SKM-1 treated with dmso at 0.1 percent for 144 hours (cell line): ENCODE measurements at regions not wholly inside any gene's neighbourhood (a gene's known extent, or its start where the extent isn't known, plus 50 kb on each side); places are given as distances from the start of the nearest gene placed in this dataset.

Experiments
- DNase-seq: peaks from one replicate; lab custom pipeline; 2025; ENCODE audit not compliant: unreplicated experiment; lab: John Stamatoyannopoulos, UW

DNA sequence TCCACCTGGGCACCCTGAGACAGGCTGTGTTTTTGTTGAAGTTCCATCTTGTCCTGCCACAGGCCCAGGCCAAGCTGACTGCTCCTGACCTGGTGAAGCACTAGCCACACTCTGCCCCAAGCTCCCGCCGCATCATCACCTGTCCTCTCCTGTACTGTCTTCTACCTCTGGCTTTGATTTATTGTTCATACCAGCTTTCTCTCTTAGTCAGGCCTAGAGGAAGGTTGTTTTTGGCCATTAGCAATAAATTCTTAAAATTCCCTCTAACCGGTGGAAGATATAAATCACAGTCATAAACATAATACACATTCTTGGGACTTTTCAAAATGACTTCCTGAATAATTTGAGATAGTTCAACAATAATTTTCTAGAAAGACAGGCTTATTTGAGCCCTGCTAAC is 169.4 kb downstream of the DAD1 start:
- DNase-seq, result no peak

- DNase-seq, result no peak
Observed at GRCh38 chr14:22418631-22419030, 170.4 kb downstream of the DAD1 start.

DNA sequence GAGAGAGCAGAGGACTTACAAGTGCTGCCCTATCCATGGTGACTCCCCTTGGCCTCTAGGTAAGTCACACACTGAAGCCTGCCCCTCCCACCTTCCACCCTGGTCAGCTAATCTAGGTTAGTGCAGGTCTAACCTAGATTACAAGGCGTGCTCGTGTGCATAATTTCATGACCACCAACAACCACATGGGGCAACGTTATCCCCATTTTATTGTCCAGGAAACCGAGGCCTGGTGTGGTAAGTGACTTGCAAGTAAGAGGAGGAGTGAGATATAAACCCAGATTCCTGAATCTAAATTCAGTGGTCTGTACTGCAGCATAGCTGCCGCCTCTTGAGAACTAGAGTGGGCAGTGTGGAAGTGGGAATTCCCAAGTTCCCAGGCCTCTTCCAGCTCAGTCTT is 171.1 kb downstream of the DAD1 start:
- no peak for DNase-seq

- DNase-seq, result no peak
Observed at GRCh38 chr14:22416193-22416592, 172.8 kb downstream of the DAD1 start.

GRCh38 chr14:22415605-22415959 is 173.4 kb downstream of the DAD1 start:
- no peak for DNase-seq

DNA sequence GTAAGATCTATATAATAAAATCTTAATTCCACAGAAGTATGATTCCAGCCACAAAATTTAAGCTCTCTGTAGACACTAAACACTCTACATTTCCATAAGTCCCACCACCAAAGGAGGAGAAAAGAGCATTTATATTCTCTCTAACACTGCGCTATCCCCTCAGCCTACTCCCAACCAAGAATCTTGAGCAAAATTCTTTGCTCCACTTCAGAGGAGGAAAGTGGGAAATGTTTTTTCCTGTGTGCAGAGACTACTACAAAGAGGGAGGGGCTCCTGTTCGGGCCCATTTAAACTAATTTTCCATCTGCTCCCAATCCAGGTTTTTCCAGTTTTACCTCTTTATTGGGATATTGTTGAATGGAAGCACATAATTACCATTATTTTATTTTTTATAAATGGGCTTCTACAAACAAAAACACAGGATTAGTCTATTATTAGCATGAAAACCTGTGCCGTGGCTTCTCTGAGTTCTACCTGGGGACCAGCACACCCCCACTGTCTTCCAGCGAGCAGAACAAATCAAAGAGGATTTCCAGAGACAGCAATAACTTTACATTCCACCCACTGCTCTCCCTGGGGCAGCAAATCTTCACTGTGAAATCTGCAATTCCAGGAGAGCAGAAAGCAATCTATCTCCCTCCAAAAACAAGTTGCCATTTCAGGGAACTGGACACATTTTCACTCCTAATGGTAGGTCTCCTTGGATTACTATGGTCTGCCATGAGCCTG is 174.0 kb downstream of the DAD1 start:
- no peak for DNase-seq

- DNase-seq, result no peak
Observed at GRCh38 chr14:22412926-22413411, 176.1 kb downstream of the DAD1 start.

GRCh38 chr14:22411398-22412055 is 177.5 kb downstream of the DAD1 start:
- DNase-seq, result no peak

DNA sequence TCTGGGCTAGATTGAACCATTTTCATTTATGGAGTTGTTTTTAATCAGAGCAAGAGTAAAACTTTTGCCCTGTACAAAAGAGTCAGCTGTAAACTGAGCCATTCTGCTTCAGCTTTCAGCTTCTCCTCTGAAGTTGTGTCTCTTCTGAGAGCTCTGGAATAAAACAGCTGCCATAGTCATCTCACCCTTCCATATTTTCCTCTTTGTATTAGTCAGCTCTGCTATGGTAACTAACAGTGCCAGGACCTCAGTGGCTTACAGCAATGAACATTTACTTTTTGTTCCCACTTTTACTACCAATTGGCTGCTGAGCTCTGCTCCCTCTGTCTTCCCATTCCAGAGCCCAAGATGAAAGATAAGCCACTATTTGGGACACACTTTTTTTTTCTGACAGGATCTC is 178.5 kb downstream of the DAD1 start:
- no peak for DNase-seq

GRCh38 chr14:22409006-22409405 is 180.0 kb downstream of the DAD1 start:
- no peak for DNase-seq

- no peak for DNase-seq
Observed at GRCh38 chr14:22408547-22408946, 180.5 kb downstream of the DAD1 start.

- DNase-seq, result no peak
Observed at GRCh38 chr14:22407033-22407432, 182.0 kb downstream of the DAD1 start.

GRCh38 chr14:22405201-22405600 is 183.8 kb downstream of the DAD1 start:
- DNase-seq, result no peak

- DNase-seq, result no peak
Observed at GRCh38 chr14:22403296-22403695, 185.7 kb downstream of the DAD1 start.

DNA sequence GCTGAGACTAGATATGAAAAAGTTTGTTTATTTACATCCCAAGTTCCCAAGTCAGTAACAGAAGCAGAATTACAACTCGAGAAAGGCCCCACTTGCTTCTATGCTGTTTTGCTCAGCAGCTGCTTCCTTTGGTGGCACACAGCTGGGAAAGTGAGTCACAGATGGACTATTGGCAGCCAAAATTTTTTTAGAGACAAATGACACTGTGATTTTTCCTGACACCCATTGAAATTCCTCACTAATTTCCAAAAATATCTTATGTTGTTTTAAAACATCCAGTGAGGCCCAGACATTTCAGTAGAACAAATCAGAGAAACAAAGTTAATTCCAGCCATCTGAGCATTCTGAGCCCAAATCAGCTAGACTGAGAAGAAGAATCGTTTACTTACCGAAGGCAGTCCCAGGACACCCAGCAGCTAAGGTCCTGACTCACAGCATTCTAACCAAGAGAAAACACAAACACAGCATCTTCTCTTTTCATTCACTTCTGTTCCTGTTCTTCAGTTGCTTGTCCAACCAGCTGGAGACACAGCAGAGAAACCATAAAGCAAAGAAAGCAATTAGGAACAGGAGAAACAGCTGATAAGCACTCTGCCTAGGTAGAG is 188.3 kb downstream of the DAD1 start:
- no peak for DNase-seq

DNA sequence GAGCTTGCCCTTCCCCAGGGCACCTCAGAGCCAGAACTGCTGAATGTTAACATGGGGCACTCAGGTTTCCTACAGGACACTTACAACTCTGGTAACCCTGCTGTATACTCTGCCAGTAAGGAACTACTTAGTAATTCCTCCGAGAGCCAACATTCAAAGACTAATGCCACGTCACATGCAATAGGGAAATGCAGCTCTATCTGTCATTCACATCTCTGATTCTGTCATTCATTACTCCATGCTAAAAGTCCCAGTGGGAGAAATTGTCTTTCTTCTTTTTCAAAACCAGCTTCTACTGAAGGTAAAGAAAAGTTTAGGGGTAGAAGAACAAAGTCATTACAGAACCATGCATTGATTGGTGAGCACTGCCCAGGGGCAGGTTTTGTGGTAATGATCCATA is 189.2 kb downstream of the DAD1 start:
- no peak for DNase-seq

DNA sequence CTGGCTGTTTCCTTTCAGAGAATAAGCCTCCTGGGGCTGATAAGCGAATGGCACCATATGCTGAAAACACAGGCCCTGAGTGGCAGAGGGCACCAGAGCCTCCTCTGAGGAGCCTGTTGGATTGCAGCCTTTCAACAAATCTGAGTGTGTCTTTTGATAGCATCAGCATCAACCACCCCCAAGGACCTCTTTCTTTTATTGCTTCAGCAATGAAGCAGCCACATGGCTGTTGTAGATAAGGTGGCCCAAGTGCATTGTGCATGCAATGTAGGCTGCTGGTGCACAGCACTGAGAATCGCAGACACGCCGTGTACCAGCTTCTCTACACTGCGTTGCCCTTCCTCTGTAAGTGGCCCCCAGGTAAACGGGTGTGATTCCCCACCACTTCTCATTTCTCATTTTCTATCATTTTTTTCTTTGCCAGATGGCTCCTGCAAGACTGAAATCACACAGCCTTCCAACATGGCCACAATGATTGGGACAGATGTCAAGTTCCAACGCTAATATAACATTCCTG is 191.7 kb downstream of the DAD1 start:
- no peak for DNase-seq

DNA sequence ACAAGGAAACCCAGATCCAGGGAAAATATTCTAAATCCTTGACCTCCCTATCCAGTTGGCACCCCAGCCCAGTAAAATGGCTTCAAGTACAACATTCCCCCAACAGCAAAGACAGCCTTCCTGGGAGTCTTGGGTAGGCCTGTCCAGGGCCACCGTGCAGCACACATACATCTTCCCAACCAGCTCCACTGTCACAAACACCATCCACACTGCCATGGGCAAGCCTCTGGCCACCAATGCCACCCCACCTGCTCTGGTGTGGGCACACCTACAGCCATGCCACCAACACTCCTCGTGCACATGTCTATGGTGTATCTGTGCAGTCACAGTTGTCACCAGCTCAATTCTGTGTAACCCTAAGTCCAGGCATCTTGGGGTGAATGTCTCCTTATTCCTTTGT is 193.2 kb downstream of the DAD1 start:
- DNase-seq, result no peak

DNA sequence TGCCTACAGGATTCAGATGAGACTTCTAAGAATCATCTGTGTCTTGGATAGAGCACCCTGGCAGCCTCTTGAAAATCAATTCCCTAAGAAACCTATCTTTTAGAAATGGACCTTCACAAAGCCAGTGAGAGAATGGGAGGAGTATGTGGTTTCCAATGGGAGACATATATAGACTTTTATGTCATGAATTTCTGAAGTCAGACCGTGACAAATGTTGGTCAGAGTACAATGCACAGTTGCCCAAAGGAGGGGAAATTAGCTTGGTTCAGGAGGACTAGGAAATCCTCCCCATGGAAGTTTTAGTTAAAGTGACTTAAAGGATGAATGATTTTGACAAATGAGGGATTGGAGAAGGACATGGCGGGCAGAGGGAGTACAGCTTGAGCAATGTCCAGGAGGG is 194.4 kb downstream of the DAD1 start:
- DNase-seq, result no peak

GRCh38 chr14:22393796-22394195 is 195.2 kb downstream of the DAD1 start:
- DNase-seq, result no peak

DNA sequence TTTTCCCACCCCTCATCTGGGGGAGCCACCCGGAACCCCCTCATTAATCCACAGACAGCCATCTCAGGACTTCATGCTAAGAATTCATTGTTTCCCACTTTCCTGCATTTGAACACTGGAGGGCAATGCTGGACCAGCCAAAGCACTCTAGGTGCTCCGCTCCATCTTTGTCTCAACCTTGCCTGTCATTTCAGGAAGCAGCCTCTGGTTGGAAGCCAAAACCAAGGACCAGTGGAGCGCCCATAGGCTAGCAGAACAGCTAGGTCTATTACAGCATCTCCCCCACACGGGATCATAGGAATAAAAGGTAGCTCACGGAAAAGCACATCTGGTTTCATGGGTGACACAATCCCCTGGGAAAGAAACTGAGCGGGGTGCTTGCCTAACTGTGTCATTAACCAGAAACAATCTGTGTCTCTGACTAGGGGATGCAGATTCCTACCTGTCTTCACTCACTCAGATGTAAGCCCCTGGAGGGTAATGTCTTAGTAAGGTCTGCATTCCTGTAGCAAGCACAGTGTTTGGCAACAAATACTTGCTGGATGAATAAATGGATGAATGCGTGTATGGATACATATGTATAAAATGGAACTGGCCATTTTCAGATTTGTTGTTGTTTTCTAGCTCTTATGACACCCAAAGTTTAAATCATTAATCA is 197.0 kb downstream of the DAD1 start:
- DNase-seq, result peak; percentile 59
